H1 (cell line): ENCODE measurements at regions not wholly inside any gene's neighbourhood (a gene's known extent, or its start where the extent isn't known, plus 50 kb on each side); places are given as distances from the start of the nearest gene placed in this dataset.

ENCODE experiments used
- CTCF ChIA-PET: fragments of 300-600 bp; sonication (Branson Sonifier 250); formaldehyde crosslinking; loops from one replicate; lab custom pipeline; 2021; ENCODE audit not compliant: partially characterized antibody; lab: Charles Lee
- POLR2A ChIA-PET: fragments of 300-600 bp; sonication (Branson Sonifier 250); formaldehyde crosslinking; loops from one replicate; lab custom pipeline; 2021; ENCODE audit warnings: inconsistent platforms; ENCODE audit not compliant: partially characterized antibody; lab: Charles Lee
- DNase-seq, 2 experiments: peaks; one replicate each; pipeline versions ENCODE4 v3.0.0 to v3.0.0-alpha.2; 2010 to 2022; ENCODE audit warnings: low spot score in 2 of 2, low read depth in 1 of 2, mixed read lengths in 1 of 2
- FAIRE-seq: peaks from 2 replicates; lab custom pipeline; 2011; peaks lifted over from hg19 to GRCh38; lab: Jason Lieb, UNC
- H2AFZ ChIP-seq: 2 replicates; pipeline ENCODE4 v1.8.1; 2012; ENCODE audit warnings: low read length, inconsistent platforms
- H2AK5ac ChIP-seq: 2 replicates; pipeline ENCODE4 v1.6.1; 2013; ENCODE audit warnings: low read depth, low read length
- H2BK120ac ChIP-seq: replicated peaks from 2 replicates; pipeline ENCODE3; 2013; ENCODE audit warnings: low read depth, low read length, inconsistent platforms
- H2BK12ac ChIP-seq: 2 replicates; pipeline ENCODE4 v1.6.1; 2013; ENCODE audit warnings: low read depth, low read length
- H2BK15ac ChIP-seq: 2 replicates; pipeline ENCODE4 v1.6.1; 2013; ENCODE audit warnings: low read length
- H2BK20ac ChIP-seq: 2 replicates; pipeline ENCODE4 v1.6.1; 2013; ENCODE audit warnings: low read length
- H2BK5ac ChIP-seq: 2 replicates; pipeline ENCODE4 v1.6.1; 2013; ENCODE audit warnings: low read depth, low read length
- H3K14ac ChIP-seq: 2 replicates; pipeline ENCODE4 v1.6.1; 2013; ENCODE audit warnings: inconsistent platforms; ENCODE audit not compliant: insufficient read length
- H3K18ac ChIP-seq: 2 replicates; pipeline ENCODE4 v1.6.1; 2013; ENCODE audit warnings: low read length; ENCODE audit errors: extremely low read depth
- H3K23ac ChIP-seq: 2 replicates; pipeline ENCODE4 v1.6.1; 2013; ENCODE audit warnings: inconsistent platforms; ENCODE audit not compliant: insufficient read length
- H3K23me2 ChIP-seq: 2 replicates; pipeline ENCODE4 v1.6.1; 2013; ENCODE audit warnings: low read depth, low read length
- H3K27ac ChIP-seq: 2 replicates; pipeline ENCODE4 v1.6.1; 2011; ENCODE audit warnings: low read depth, low read length, inconsistent platforms
- H3K27me3 ChIP-seq, 4 experiments: replicated peaks in 1 of 4; 1 replicate in 1 of 4; 2 replicates in 3 of 4; pipeline versions ENCODE4 v1.6.1 to v1.8.1; 2011 to 2013; ENCODE audit warnings: low read length in 3 of 4, mild to moderate bottlenecking in 3 of 4, inconsistent platforms in 2 of 4, mixed read lengths in 2 of 4, moderate library complexity in 1 of 4; ENCODE audit not compliant: control insufficient read depth in 3 of 4, insufficient read depth in 3 of 4; ENCODE audit errors: extremely low read depth in 1 of 4
- H3K36me3 ChIP-seq, 4 experiments: 2 replicates each; pipeline versions ENCODE4 v1.6.1 to v1.8.1; 2011 to 2013; ENCODE audit warnings: mild to moderate bottlenecking in 4 of 4, low read length in 3 of 4, moderate library complexity in 2 of 4, control low read depth in 1 of 4, inconsistent platforms in 1 of 4; ENCODE audit not compliant: insufficient read depth in 4 of 4, control insufficient read depth in 2 of 4
- H3K4ac ChIP-seq: replicated peaks from 2 replicates; pipeline ENCODE3; 2013; ENCODE audit warnings: low read length, low read depth, mixed read lengths, inconsistent platforms; ENCODE audit not compliant: insufficient read length
- H3K4me1 ChIP-seq, 4 experiments: replicated peaks in 1 of 4; 1 replicate in 1 of 4; 2 replicates in 3 of 4; pipeline versions ENCODE4 v1.6.1 to v1.8.1; 2011 to 2013; ENCODE audit warnings: low read length in 3 of 4, inconsistent platforms in 2 of 4, mixed read lengths in 1 of 4; ENCODE audit not compliant: insufficient read depth in 4 of 4, control insufficient read depth in 3 of 4
- H3K4me2 ChIP-seq, 2 experiments: 2 replicates each; pipeline versions ENCODE4 v1.6.1 to v1.8.1; 2011 to 2013; ENCODE audit warnings: low read depth in 2 of 2, low read length in 2 of 2, control low read depth in 1 of 2, inconsistent platforms in 1 of 2, mild to moderate bottlenecking in 1 of 2; ENCODE audit not compliant: insufficient read depth in 1 of 2
- H3K4me3 ChIP-seq, 4 experiments: fragments of 200-600, 300-600 bp in 1 of 4; sonication (generic), shearing (Covaris generic), sonication (Bioruptor Twin) in 1 of 4; 2 replicates each; pipeline versions ENCODE4 v1.5.1 to v1.8.1; 2011 to 2016; ENCODE audit warnings: low read length in 4 of 4, low read depth in 3 of 4, control low read depth in 2 of 4, inconsistent platforms in 2 of 4, mild to moderate bottlenecking in 2 of 4, mixed read lengths in 1 of 4, moderate library complexity in 1 of 4; ENCODE audit not compliant: insufficient read depth in 2 of 4; ENCODE audit errors: extremely low read depth in 1 of 4
- H3K56ac ChIP-seq: replicated peaks from 2 replicates; pipeline ENCODE3; 2013; ENCODE audit warnings: low read depth, mild to moderate bottlenecking, mixed read lengths, low read length, inconsistent platforms; ENCODE audit not compliant: insufficient read length
- H3K79me1 ChIP-seq: 2 replicates; pipeline ENCODE4 v1.6.1; 2013; ENCODE audit warnings: low read depth, low read length, control low read depth
- H3K79me2 ChIP-seq, 2 experiments: 2 replicates each; pipeline versions ENCODE4 v1.6.1 to v1.8.1; 2012 to 2013; ENCODE audit warnings: low read length in 2 of 2, mild to moderate bottlenecking in 2 of 2, inconsistent platforms in 1 of 2; ENCODE audit not compliant: insufficient read depth in 2 of 2, control insufficient read depth in 1 of 2
- H3K9ac ChIP-seq, 4 experiments: replicated peaks in 1 of 4; 1 replicate in 1 of 4; 2 replicates in 3 of 4; pipeline versions ENCODE4 v1.6.1 to v1.8.1; 2011 to 2013; ENCODE audit warnings: low read depth in 3 of 4, low read length in 3 of 4, control low read depth in 2 of 4, mild to moderate bottlenecking in 2 of 4, moderate library complexity in 2 of 4, inconsistent platforms in 1 of 4; ENCODE audit errors: extremely low read depth in 1 of 4
- H3K9me3 ChIP-seq, 2 experiments: 2 replicates each; pipeline versions ENCODE4 v1.6.1 to v1.8.1; 2012 to 2013; ENCODE audit warnings: mild to moderate bottlenecking in 2 of 2, moderate library complexity in 2 of 2, control low read depth in 1 of 2, inconsistent platforms in 1 of 2, low read depth in 1 of 2, low read length in 1 of 2, mixed read lengths in 1 of 2; ENCODE audit not compliant: insufficient read depth in 2 of 2
- H4K20me1 ChIP-seq, 2 experiments: replicated peaks in 1 of 2; 2 replicates each; pipeline versions ENCODE3 to v1.8.1; 2011 to 2013; ENCODE audit warnings: inconsistent platforms in 2 of 2, low read length in 2 of 2, mild to moderate bottlenecking in 1 of 2; ENCODE audit not compliant: insufficient read depth in 2 of 2, control insufficient read depth in 1 of 2
- H4K5ac ChIP-seq: 2 replicates; pipeline ENCODE4 v1.6.1; 2013; ENCODE audit warnings: low read length, low read depth, mixed read lengths, inconsistent platforms; ENCODE audit not compliant: insufficient read length
- H4K8ac ChIP-seq: 2 replicates; pipeline ENCODE4 v1.8.0; 2013; ENCODE audit warnings: mild to moderate bottlenecking, moderate library complexity, low read length, inconsistent platforms; ENCODE audit not compliant: insufficient read depth; ENCODE audit errors: extremely low read depth
- H4K91ac ChIP-seq: replicated peaks from 2 replicates; pipeline ENCODE3; 2013; ENCODE audit warnings: low read length, mixed read lengths, inconsistent platforms; ENCODE audit not compliant: insufficient read length
- ASH2L ChIP-seq: fragments of 200-600, 300-600 bp; sonication (generic); IDR thresholded peaks from one replicate; pipeline ENCODE4 v1.7.1; 2017; ENCODE audit warnings: low read length
- CBX5 ChIP-seq: fragments of 300-800, 300-1000 bp; sonication (generic); IDR thresholded peaks from 2 replicates; pipeline ENCODE4 v1.7.1; 2016; ENCODE audit warnings: antibody characterized with exemption, low read length, low read depth
- CEBPB ChIP-seq: IDR thresholded peaks from 2 replicates; pipeline ENCODE4 v1.6.1; 2012; ENCODE audit warnings: low read depth, low read length
- JUN ChIP-seq: IDR thresholded peaks from 2 replicates; pipeline ENCODE4 v1.6.1; 2011; ENCODE audit warnings: low read depth, mild to moderate bottlenecking, improper control_type of control experiment, low read length
- JUND ChIP-seq: IDR thresholded peaks from 2 replicates; pipeline ENCODE4 v1.6.1; 2011; ENCODE audit warnings: mild to moderate bottlenecking, improper control_type of control experiment, low read length
- MAFK ChIP-seq: IDR thresholded peaks from 2 replicates; pipeline ENCODE4 v1.6.1; 2012; ENCODE audit warnings: low read depth, mild to moderate bottlenecking, improper control_type of control experiment, low read length
- POLR2AphosphoS5 ChIP-seq: IDR thresholded peaks from 2 replicates; pipeline ENCODE4 v1.6.1; 2011; ENCODE audit warnings: low read depth, low read length
- RFX5 ChIP-seq: IDR thresholded peaks from 2 replicates; pipeline ENCODE4 v1.6.1; 2011; ENCODE audit warnings: low read depth, low read length, improper control_type of control experiment, borderline replicate concordance
- RNF2 ChIP-seq: fragments of 200-900, 300-1000 bp; sonication (generic); IDR thresholded peaks from 2 replicates; pipeline ENCODE4 v1.7.1; 2016; ENCODE audit warnings: borderline replicate concordance, low read depth, mild to moderate bottlenecking, antibody characterized with exemption, low read length; ENCODE audit not compliant: poor library complexity, severe bottlenecking; ENCODE audit errors: missing control alignments
- SIN3A ChIP-seq, 2 experiments: IDR thresholded peaks in 1 of 2; conservative IDR thresholded peaks in 1 of 2; 2 replicates each; pipeline ENCODE4 v1.6.1; 2011 to 2012; ENCODE audit warnings: low read length in 2 of 2, improper control_type of control experiment in 1 of 2, low read depth in 1 of 2, mild to moderate bottlenecking in 1 of 2
- TBP ChIP-seq: IDR thresholded peaks from 2 replicates; pipeline ENCODE4 v1.6.1; 2011; ENCODE audit warnings: low read depth, low read length, improper control_type of control experiment
- WGBS, 2 experiments: shearing (Covaris generic) in 1 of 2; methylation state at CpG; one replicate each; pipeline versions ENCODE4 v1.1.6 to v1.1.7; 2013 to 2015; ENCODE audit warnings: low lambda C conversion rate in 2 of 2, mixed read lengths in 2 of 2, inconsistent platforms in 1 of 2, low coverage in 1 of 2, missing lambda C conversion rate in 1 of 2; ENCODE audit not compliant: insufficient replicate concordance in 2 of 2, insufficient coverage in 1 of 2, insufficient read length in 1 of 2; ENCODE audit errors: extremely low coverage in 1 of 2, missing lambda C conversion rate in 1 of 2; 5-methylcytosine and 5-hydroxymethylcytosine counted together

- DNase-seq (no peak), FAIRE-seq (no peak)
- Histone ChIP-seq H3K4me1 (no peaks in the 10 kb centered on the region), H3K9ac (no peak overlapping the region), H3K4me3 (no peak overlapping the region), H3K23me2 (no peaks in the 10 kb centered on the region), H2BK20ac (no peak overlapping the region), H3K27me3 (no peaks in the 10 kb centered on the region), H3K36me3 (no peaks in the 10 kb centered on the region), H2BK5ac (no peak overlapping the region), H4K20me1 (no peaks in the 10 kb centered on the region), H3K23ac (no peak overlapping the region), H3K4ac (no peak overlapping the region), H2AK5ac (no peak overlapping the region), H3K27ac (no peak overlapping the region), H3K18ac (no peak overlapping the region), H3K14ac (no peak overlapping the region), H4K5ac (no peak overlapping the region), H3K9me3 (peaks cover 0 to 3% of the 10 kb centered on the region in 2 experiments; a peak in 1 of 4 replicates), H3K56ac (no peak overlapping the region), H2BK15ac (no peak overlapping the region), H3K79me1 (no peaks in the 10 kb centered on the region), H4K91ac (no peak overlapping the region), H3K4me2 (no peak overlapping the region), H4K8ac (no peak overlapping the region), H2BK120ac (no peak overlapping the region), H2AFZ (no peak overlapping the region), H3K79me2 (no peaks in the 10 kb centered on the region), H2BK12ac (no peak overlapping the region)
- TF ChIP-seq CBX5 (no peak), CEBPB (no peak), MAFK (no peak), JUN (no peak), JUND (no peak), POLR2AphosphoS5 (no peak), RNF2 (no peak), RFX5 (no peak), SIN3A (conservative IDR thresholded peaks at IDR 0.05 in 1 of 2, IDR thresholded peaks at IDR 0.05 in 1 of 2; ENCODE audit: low read depth in 1 of 2, low read length in 2 of 2) (no peak), ASH2L (no peak), TBP (no peak)
- ChIA-PET CTCF (interaction anchor here (0.5 kb wide), 1 partner anchor 340 kb away, joined by 3 read pairs; no protein-coding TSS in a partner anchor), POLR2A (no interaction called here)
- WGBS, 2 experiments = 94% methylated on average over 12 of the region's 12 CpGs; no CpG with 5 or more reads in 1 of the 2 experiments
Observed at GRCh38 chr18:75157381-75157780, 51.6 kb downstream of the PTGR3 start.
